Epidermal melanocyte (primary cell): ENCODE measurements at regions not wholly inside any gene's neighbourhood (a gene's known extent, or its start where the extent isn't known, plus 50 kb on each side); places are given as distances from the start of the nearest gene placed in this dataset.

ENCODE experiments used
- DNase-seq: peaks from one replicate; pipeline ENCODE4 v3.0.0; 2011; ENCODE audit warnings: low spot score; ENCODE audit not compliant: insufficient read length

GRCh38 chr12:19856389-19856788 is 417.1 kb downstream of the AEBP2 start:
- no peak for DNase-seq

DNA sequence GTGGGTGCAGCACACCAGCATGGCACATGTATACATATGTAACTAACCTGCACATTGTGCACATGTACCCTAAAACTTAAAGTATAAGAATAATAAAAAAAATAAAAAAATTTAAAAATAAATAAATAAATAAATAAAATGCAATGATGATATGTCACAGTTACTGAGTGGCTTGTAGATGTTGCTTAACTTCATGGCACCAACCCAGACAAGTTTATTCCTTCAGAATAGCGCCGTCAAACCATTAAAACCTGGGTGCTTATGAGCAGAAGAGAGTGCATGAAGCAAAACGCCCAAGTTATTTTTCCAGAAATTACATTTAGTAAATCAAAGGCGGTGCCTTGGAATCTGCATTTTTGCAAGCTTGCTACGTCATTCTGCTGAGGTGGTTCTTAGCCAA is 417.9 kb downstream of the AEBP2 start:
- no peak for DNase-seq

GRCh38 chr12:19867151-19867550 is 427.9 kb downstream of the AEBP2 start:
- DNase-seq: no peak

DNA sequence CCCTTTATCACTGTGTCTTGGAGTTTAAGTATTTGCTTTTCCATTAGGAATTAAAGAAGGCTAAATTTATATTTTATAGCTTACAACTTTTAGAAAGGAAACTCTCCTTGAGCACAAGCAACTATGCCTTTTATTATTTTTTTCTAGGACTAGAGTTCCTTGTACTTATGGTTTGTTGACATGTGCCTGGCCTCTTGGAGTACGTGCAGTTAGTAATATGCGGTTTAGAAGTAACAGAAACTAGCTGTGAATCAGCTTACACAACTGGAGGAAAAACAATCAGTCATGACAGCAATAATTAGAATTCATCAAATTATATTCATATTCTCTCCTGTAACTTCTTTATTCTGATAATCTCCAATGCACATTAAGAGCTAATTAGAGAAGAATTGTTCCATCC is 428.7 kb downstream of the AEBP2 start:
- no peak for DNase-seq

- DNase-seq: no peak
These were observed 430.1 kb downstream of the AEBP2 start for GRCh38 chr12:19869413-19869812.

GRCh38 chr12:19872621-19873540 is 433.6 kb downstream of the AEBP2 start:
- no peak for DNase-seq

- no peak for DNase-seq
These were observed 440.8 kb downstream of the AEBP2 start for GRCh38 chr12:19880076-19880475.

GRCh38 chr12:19880721-19881120 is 441.4 kb downstream of the AEBP2 start:
- no peak for DNase-seq

DNA sequence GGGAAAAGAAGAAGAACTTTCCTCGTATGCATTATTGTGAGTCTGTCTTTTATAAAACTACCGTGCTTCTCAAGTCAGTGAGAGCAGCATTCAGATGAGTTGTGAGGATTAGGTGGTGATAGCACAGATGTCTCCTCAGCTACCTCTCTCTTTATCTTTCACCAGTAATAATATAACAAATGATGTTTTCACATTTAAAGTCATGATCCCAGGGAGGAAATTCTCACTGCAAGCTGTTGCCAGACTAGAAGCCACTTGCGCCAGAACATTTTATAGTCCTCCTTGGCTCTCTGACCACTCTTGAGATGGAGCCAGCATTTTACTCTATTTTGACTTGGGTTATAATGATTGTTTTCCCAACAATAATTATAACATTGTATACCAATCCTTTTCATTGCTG is 443.1 kb downstream of the AEBP2 start:
- no peak for DNase-seq

GRCh38 chr12:19884021-19884492 is 444.8 kb downstream of the AEBP2 start:
- no peak for DNase-seq

DNA sequence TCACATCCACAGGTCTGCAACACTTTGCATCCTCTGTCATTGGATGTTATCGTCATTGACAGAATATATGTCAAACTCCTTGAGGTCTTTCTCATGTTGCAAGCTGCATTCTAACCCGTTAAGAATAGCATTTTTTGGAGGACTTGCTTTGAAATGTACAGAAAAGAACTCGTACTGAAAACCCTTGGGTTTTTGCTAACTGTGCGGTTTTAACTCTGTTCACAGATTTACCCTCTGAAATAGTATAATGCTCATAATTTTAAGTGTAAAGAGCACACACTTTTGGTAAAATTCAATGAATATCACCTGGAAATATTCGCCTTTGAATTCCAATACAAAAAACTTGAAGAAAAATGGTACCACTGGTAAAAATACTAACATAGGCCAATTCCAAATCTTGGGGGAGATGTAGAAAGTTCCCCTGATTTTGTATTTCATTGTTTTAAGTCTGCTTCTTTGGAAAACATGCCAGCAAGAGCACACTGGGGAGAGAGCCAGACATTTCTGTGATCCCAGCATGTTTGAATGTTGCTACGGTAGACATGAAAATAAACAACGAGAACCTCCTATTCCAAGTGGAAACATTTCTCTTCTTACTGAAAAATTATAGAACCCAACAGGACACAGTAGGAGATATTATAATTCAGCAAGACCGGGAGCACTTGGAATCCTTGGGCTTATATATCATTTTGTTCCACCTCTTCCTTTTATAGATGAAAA is 446.0 kb downstream of the AEBP2 start:
- DNase-seq: no peak

- DNase-seq: no peak
These were observed 446.8 kb downstream of the AEBP2 start for GRCh38 chr12:19886065-19886464.

GRCh38 chr12:19886639-19887064 is 447.4 kb downstream of the AEBP2 start:
- DNase-seq: no peak

DNA sequence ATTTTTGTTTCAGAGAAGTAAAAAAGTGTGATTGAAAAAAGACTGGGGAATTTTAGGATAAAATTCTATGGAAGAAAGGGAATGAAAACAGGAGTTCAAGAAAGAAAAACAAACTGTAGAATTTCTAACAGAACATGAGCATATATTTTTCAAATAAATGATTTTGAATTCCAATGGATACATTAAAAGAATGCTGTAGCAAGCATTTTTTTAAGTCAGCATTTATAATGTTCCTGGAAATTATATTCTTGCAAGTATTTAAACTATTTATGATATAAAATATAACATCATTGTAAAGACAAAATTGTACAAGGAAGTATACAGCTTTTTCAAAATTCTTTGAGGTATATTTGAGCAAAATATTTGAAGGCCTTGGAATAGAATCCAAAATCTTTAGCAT is 450.7 kb downstream of the AEBP2 start:
- no peak for DNase-seq

GRCh38 chr12:19891936-19892591 is 452.8 kb downstream of the AEBP2 start:
- no peak for DNase-seq

GRCh38 chr12:19893514-19893913 is 454.2 kb downstream of the AEBP2 start:
- no peak for DNase-seq

GRCh38 chr12:19894050-19894449 is 454.8 kb downstream of the AEBP2 start:
- no peak for DNase-seq

DNA sequence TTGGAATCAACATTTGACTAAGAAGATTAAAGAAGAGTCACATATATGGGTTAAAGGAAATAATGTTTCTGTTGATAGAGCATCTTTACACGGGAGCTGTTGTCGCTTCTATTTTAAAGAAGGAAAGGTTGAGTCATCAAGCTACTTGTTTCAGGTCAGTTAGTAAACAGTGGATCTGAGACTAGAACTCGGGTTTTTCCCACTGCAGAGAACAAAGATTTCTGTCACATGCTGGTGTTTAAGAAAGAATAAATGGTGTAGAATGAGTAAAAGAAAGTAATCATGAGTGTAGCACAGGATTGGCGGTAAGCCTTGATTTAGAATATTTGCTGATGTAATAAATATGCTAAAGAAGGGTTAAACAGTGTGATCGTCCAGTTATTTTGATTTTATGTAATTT is 455.5 kb downstream of the AEBP2 start:
- no peak for DNase-seq

- no peak for DNase-seq
These were observed 456.1 kb downstream of the AEBP2 start for GRCh38 chr12:19895246-19896020.

GRCh38 chr12:19896041-19896440 is 456.7 kb downstream of the AEBP2 start:
- DNase-seq: no peak

DNA sequence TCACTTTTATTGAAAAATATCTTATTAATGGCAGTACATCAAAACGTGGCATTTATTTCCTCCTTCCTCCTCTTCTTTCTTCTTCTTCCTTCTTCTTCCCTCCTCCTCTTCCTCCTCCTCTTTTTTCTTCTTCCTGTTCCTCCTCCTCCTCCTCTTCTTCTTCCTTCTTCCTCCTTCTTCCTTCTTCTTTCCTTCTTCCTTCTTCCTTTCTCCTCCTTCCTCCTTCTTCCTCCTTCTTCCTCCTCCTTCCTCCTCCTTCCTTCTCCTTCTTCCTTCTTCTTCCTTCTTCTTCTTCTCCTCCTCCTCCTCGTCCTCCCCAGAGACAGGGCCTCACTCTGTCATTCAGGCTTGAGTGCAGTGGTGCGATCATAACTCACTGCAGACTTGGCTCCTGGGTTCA is 457.2 kb downstream of the AEBP2 start:
- DNase-seq: no peak
